ENCODE measurements at regions not wholly inside any gene's neighbourhood (a gene's known extent, or its start where the extent isn't known, plus 50 kb on each side); places are given as distances from the start of the nearest gene placed in this dataset.

GRCh38 chr1:81600363-81600762 lies 200.4 kb upstream of the ADGRL2 start:
- TF ChIP-seq CEBPB (IDR thresholded peaks at IDR 0.05; ENCODE audit: low read depth, low read length) (no peak), SP4 (IDR thresholded peaks at IDR 0.05; ENCODE audit: low read length) (no peak), RFX5 (IDR thresholded peaks at IDR 0.05; ENCODE audit: borderline replicate concordance, low read depth, low read length) (no peak), CTCF (IDR thresholded peaks at IDR 0.05; ENCODE audit: control extremely low read depth in 1 of 3, insufficient read depth in 1 of 3, low read depth in 1 of 3, low read length in 3 of 3) (no peak)

Data from H1 (cell line).